ENCODE measurements at regions not wholly inside any gene's neighbourhood (a gene's known extent, or its start where the extent isn't known, plus 50 kb on each side); places are given as distances from the start of the nearest gene placed in this dataset.
"Not testable (repeated sequence)": the region's sequence is repeated elsewhere in the genome, so short reads cannot be mapped to it uniquely, and the experiment has no call there.

DNA sequence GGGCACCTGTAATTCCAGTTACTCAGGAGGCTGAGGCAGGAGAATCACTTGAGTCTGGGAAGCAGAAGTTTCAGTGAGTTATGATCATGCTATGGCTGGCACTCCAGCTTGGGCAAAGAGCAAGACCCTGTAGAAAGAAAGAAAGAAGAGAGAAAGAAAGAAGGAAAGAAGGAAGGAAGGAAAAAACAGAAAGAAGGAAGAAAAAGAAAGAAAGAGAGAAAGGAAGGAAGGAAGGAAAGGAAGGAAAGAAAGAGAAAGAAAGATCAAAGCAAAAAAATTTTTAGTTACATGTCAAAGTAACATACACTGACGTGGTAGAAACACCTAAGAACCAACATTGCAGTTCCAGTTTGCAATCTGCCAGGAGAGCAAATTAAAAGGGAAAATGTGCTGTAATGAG is 73.8 kb upstream of the JCAD start:
- dilution Hi-C loops (cut with MboI; ENCODE audit: extremely low pct_ligation_motif_present, low sequenced_read_pairs): no loop called here

DNA sequence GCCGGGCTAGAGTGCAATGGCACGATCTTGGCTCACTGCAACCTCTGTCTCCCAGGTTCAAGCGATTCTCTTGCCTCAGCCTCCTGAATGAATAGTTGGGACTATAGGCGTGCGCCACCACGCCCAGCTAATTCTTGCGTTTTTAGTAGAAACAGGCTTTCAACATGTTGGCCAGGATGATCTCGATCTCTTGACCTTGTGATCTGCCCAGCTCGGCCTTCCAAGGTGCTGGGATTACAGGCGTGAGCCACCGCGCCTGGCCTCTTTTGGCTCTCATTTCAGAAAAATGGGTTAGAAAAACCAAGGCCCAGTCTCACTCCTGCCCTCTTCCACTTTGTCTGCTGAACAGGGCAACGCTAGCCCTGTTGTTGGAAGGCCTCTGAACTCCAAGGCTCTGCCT is 72.0 kb upstream of the JCAD start:
- dilution Hi-C loops (cut with MboI; ENCODE audit: extremely low pct_ligation_motif_present, low sequenced_read_pairs); H3K9ac ChIP-seq (replicated peaks; ENCODE audit: extremely low read depth, insufficient read depth, low read length); H3K27me3 ChIP-seq (ENCODE audit: control insufficient read depth in 2 of 2, insufficient read depth in 2 of 2, low read length in 2 of 2); H4K20me1 ChIP-seq (replicated peaks; ENCODE audit: control insufficient read depth, extremely low read depth, insufficient read depth, low read length); BruUV-seq (replicated peaks); H3K9me1 ChIP-seq (replicated peaks; ENCODE audit: control insufficient read depth, extremely low read depth, insufficient read depth, low read length); H3K4me1 ChIP-seq (ENCODE audit: control insufficient read depth, extremely low read depth, insufficient read depth, low read length); POLR2A ChIA-PET; H2AFZ ChIP-seq (ENCODE audit: low read depth, low read length); H3K36me3 ChIP-seq (ENCODE audit: control insufficient read depth in 2 of 2, extremely low read depth in 1 of 2, insufficient read depth in 2 of 2, low read length in 2 of 2); intact Hi-C loops (cut with micrococcal nuclease); H3K9me3 ChIP-seq (replicated peaks; ENCODE audit: control insufficient read depth, insufficient read depth, low read length); H3K79me2 ChIP-seq (ENCODE audit: control insufficient read depth, insufficient read depth, low read length); DNase-seq (ENCODE audit: low read depth, low spot score); H3K4me2 ChIP-seq (ENCODE audit: insufficient read depth, low read length); H3K27ac ChIP-seq (ENCODE audit: insufficient read depth, low read depth, low read length); H3K4me3 ChIP-seq (replicated peaks in 1 of 3; ENCODE audit: insufficient read depth in 1 of 3, low read depth in 1 of 3, low read length in 3 of 3); FAIRE-seq: not testable (repeated sequence)
- CTCF ChIA-PET: interaction anchor here (0.6 kb wide), 1 partner anchor 10 kb away, joined by 3 read pairs; no protein-coding TSS in a partner anchor

More for the DNA sequence above, 73.8 kb upstream of the JCAD start:
- Histone ChIP-seq H2AFZ (ENCODE audit: low read depth, low read length) (no peak overlapping the region), H3K79me2 (ENCODE audit: control insufficient read depth, insufficient read depth, low read length) (no peaks in the 10 kb centered on the region), H3K4me3 (replicated peaks in 1 of 3; ENCODE audit: insufficient read depth in 1 of 3, low read depth in 1 of 3, low read length in 3 of 3) (no peak overlapping the region), H3K9me3 (replicated peaks; ENCODE audit: control insufficient read depth, insufficient read depth, low read length) (no peaks in the 10 kb centered on the region), H3K4me2 (ENCODE audit: insufficient read depth, low read length) (no peak overlapping the region), H3K9ac (replicated peaks; ENCODE audit: extremely low read depth, insufficient read depth, low read length) (no peak overlapping the region), H4K20me1 (replicated peaks; ENCODE audit: control insufficient read depth, extremely low read depth, insufficient read depth, low read length) (no peaks in the 10 kb centered on the region), H3K27ac (ENCODE audit: insufficient read depth, low read depth, low read length) (no peak overlapping the region), H3K4me1 (ENCODE audit: control insufficient read depth, extremely low read depth, insufficient read depth, low read length) (peaks cover 4% of the 10 kb centered on the region), H3K36me3 (ENCODE audit: control insufficient read depth in 2 of 2, extremely low read depth in 1 of 2, insufficient read depth in 2 of 2, low read length in 2 of 2) (no peaks in the 10 kb centered on the region), H3K27me3 (ENCODE audit: control insufficient read depth in 2 of 2, insufficient read depth in 2 of 2, low read length in 2 of 2) (no peaks in the 10 kb centered on the region), H3K9me1 (replicated peaks; ENCODE audit: control insufficient read depth, extremely low read depth, insufficient read depth, low read length) (no peaks in the 10 kb centered on the region)
- ChIA-PET POLR2A (no interaction called here), CTCF (no interaction called here)
- DNase-seq (ENCODE audit: low read depth, low spot score): no peak
- TF ChIP-seq POLR2AphosphoS5 (IDR thresholded peaks at IDR 0.05; ENCODE audit: insufficient read depth, low read depth, low read length): no peak
- TF ChIP-seq JUN (IDR thresholded peaks at IDR 0.05; ENCODE audit: borderline replicate concordance, insufficient read depth, insufficient read length, low read depth): no peak
- TF ChIP-seq GATA2 (IDR thresholded peaks at IDR 0.05; ENCODE audit: insufficient read depth, insufficient read length, low read depth, low read length): no peak
- no peak for TF ChIP-seq EZH2 (IDR thresholded peaks at IDR 0.05; ENCODE audit: borderline replicate concordance, low read depth, low read length, severe bottlenecking)
- TF ChIP-seq, protein P1, sequence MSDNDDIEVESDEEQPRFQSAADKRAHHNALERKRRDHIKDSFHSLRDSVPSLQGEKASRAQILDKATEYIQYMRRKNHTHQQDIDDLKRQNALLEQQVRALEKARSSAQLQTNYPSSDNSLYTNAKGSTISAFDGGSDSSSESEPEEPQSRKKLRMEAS (IDR thresholded peaks at IDR 0.05; ENCODE audit: insufficient read depth, insufficient read length): no peak
- no peak for TF ChIP-seq MYC (IDR thresholded peaks at IDR 0.05; ENCODE audit: low read depth, low read length)
- TF ChIP-seq FOS (IDR thresholded peaks at IDR 0.05; ENCODE audit: borderline replicate concordance, insufficient read depth, low read length): no peak
- TF ChIP-seq, protein P2, sequence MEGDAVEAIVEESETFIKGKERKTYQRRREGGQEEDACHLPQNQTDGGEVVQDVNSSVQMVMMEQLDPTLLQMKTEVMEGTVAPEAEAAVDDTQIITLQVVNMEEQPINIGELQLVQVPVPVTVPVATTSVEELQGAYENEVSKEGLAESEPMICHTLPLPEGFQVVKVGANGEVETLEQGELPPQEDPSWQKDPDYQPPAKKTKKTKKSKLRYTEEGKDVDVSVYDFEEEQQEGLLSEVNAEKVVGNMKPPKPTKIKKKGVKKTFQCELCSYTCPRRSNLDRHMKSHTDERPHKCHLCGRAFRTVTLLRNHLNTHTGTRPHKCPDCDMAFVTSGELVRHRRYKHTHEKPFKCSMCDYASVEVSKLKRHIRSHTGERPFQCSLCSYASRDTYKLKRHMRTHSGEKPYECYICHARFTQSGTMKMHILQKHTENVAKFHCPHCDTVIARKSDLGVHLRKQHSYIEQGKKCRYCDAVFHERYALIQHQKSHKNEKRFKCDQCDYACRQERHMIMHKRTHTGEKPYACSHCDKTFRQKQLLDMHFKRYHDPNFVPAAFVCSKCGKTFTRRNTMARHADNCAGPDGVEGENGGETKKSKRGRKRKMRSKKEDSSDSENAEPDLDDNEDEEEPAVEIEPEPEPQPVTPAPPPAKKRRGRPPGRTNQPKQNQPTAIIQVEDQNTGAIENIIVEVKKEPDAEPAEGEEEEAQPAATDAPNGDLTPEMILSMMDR (IDR thresholded peaks at IDR 0.05; ENCODE audit: extremely low read depth in 1 of 2, insufficient read depth in 1 of 2, low read depth in 1 of 2, low read length in 2 of 2): no peak
- no peak for TF ChIP-seq POLR2A (IDR thresholded peaks at IDR 0.05; ENCODE audit: low read depth, low read length)
- FAIRE-seq: no peak
- intact Hi-C loops (cut with micrococcal nuclease): no loop called here
- no TSS peak for BruUV-seq (replicated peaks)

DNA sequence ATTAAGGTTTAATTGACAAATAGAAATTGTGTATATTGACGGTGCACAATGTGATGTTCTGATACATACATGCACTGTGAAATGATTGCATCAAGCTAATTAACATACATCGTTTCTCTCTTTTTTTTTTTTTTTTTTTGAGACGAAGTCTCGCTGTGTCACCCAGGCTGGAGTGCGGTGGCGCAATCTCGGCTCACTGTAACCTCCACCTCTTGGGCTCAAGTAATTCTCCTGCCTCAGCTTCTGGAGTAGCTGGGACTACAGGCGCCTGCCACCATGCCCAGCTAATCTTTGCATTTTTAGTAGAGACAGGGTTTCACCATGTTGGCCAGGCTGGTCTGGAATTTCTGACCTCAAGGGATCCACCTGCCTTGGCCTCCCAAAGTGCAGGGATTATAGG is 69.9 kb upstream of the JCAD start:
- H3K9me1 ChIP-seq (replicated peaks; ENCODE audit: control insufficient read depth, extremely low read depth, insufficient read depth, low read length); H3K27ac ChIP-seq (ENCODE audit: insufficient read depth, low read depth, low read length); H3K36me3 ChIP-seq (ENCODE audit: control insufficient read depth in 2 of 2, extremely low read depth in 1 of 2, insufficient read depth in 2 of 2, low read length in 2 of 2); POLR2A ChIA-PET; H3K9ac ChIP-seq (replicated peaks; ENCODE audit: extremely low read depth, insufficient read depth, low read length); H3K27me3 ChIP-seq (ENCODE audit: control insufficient read depth in 2 of 2, insufficient read depth in 2 of 2, low read length in 2 of 2); dilution Hi-C loops (cut with MboI; ENCODE audit: extremely low pct_ligation_motif_present, low sequenced_read_pairs); H2AFZ ChIP-seq (ENCODE audit: low read depth, low read length); H3K79me2 ChIP-seq (ENCODE audit: control insufficient read depth, insufficient read depth, low read length); H4K20me1 ChIP-seq (replicated peaks; ENCODE audit: control insufficient read depth, extremely low read depth, insufficient read depth, low read length); H3K4me3 ChIP-seq (replicated peaks in 1 of 3; ENCODE audit: insufficient read depth in 1 of 3, low read depth in 1 of 3, low read length in 3 of 3); H3K4me2 ChIP-seq (ENCODE audit: insufficient read depth, low read length); intact Hi-C loops (cut with micrococcal nuclease); H3K9me3 ChIP-seq (replicated peaks; ENCODE audit: control insufficient read depth, insufficient read depth, low read length); H3K4me1 ChIP-seq (ENCODE audit: control insufficient read depth, extremely low read depth, insufficient read depth, low read length); DNase-seq (ENCODE audit: low read depth, low spot score); BruUV-seq (replicated peaks); FAIRE-seq: not testable (repeated sequence)
- CTCF ChIA-PET: interaction anchor here (0.8 kb wide), 1 partner anchor 141 kb away, joined by 5 read pairs; no protein-coding TSS in a partner anchor

All from endothelial cell of umbilical vein (primary cell).